Endothelial cell of hepatic sinusoid (primary cell): ENCODE measurements at regions not wholly inside any gene's neighbourhood (a gene's known extent, or its start where the extent isn't known, plus 50 kb on each side); places are given as distances from the start of the nearest gene placed in this dataset.
"Not testable (repeated sequence)": the region's sequence is repeated elsewhere in the genome, so short reads cannot be mapped to it uniquely, and the experiment has no call there.

ENCODE experiments used
- in situ Hi-C: cut with HindIII; loops from 2 replicates; pipeline ENCODE4 v1.10.0; 2017; ENCODE audit warnings: low sequenced_read_pairs

- in situ Hi-C loops = no loop called here
These were observed 111.7 kb downstream of the RTP5 start for GRCh38 chr2:241981076-241981700.

- in situ Hi-C loops = no loop called here
These were observed 113.4 kb downstream of the RTP5 start for GRCh38 chr2:241982706-241983570.

- in situ Hi-C loops = no loop called here
These were observed 114.2 kb downstream of the RTP5 start for GRCh38 chr2:241983571-241984270.

GRCh38 chr2:241984271-241984655 is 114.7 kb downstream of the RTP5 start:
- in situ Hi-C loops = no loop called here

GRCh38 chr2:241984658-241985057 is 115.1 kb downstream of the RTP5 start:
- in situ Hi-C loops = no loop called here

- in situ Hi-C loops = not testable (repeated sequence)
These were observed 115.8 kb downstream of the RTP5 start for GRCh38 chr2:241985161-241985985.

GRCh38 chr2:241985986-241986329 is 116.4 kb downstream of the RTP5 start:
- in situ Hi-C loops = no loop called here

GRCh38 chr2:241986836-241987641 is 117.5 kb downstream of the RTP5 start:
- in situ Hi-C loops = no loop called here

GRCh38 chr2:241987726-241988125 is 118.2 kb downstream of the RTP5 start:
- in situ Hi-C loops = no loop called here

GRCh38 chr2:241988146-241988545 is 118.6 kb downstream of the RTP5 start:
- in situ Hi-C loops = no loop called here

GRCh38 chr2:241989074-241989473 is 119.5 kb downstream of the RTP5 start:
- in situ Hi-C loops = no loop called here

GRCh38 chr2:241990466-241990865 is 120.9 kb downstream of the RTP5 start:
- in situ Hi-C loops = no loop called here

GRCh38 chr2:241991299-241991698 is 121.8 kb downstream of the RTP5 start:
- in situ Hi-C loops = no loop called here

- in situ Hi-C loops = no loop called here
These were observed 123.2 kb downstream of the RTP5 start for GRCh38 chr2:241992753-241993152.

- in situ Hi-C loops = no loop called here
These were observed 124.0 kb downstream of the RTP5 start for GRCh38 chr2:241993386-241994005.

- in situ Hi-C loops = no loop called here
These were observed 124.6 kb downstream of the RTP5 start for GRCh38 chr2:241994086-241994485.

- in situ Hi-C loops = no loop called here
These were observed 125.2 kb downstream of the RTP5 start for GRCh38 chr2:241994556-241995213.

GRCh38 chr2:241996100-241996499 is 126.6 kb downstream of the RTP5 start:
- in situ Hi-C loops = no loop called here

GRCh38 chr2:241997017-241997416 is 127.5 kb downstream of the RTP5 start:
- in situ Hi-C loops = no loop called here
